C4-2B (cell line): ENCODE measurements at regions not wholly inside any gene's neighbourhood (a gene's known extent, or its start where the extent isn't known, plus 50 kb on each side); places are given as distances from the start of the nearest gene placed in this dataset.

Experiments used
- ZFX ChIP-seq: fragments of 450-650 bp; IDR thresholded peaks from 2 replicates; pipeline ENCODE4 v1.6.1; 2017
- TF ChIP-seq, protein P1 (sequence below): fragments of 450-650 bp; conservative IDR thresholded peaks from 2 replicates; pipeline ENCODE4 v1.5.1; 2017; ENCODE audit warnings: mild to moderate bottlenecking

DNA sequence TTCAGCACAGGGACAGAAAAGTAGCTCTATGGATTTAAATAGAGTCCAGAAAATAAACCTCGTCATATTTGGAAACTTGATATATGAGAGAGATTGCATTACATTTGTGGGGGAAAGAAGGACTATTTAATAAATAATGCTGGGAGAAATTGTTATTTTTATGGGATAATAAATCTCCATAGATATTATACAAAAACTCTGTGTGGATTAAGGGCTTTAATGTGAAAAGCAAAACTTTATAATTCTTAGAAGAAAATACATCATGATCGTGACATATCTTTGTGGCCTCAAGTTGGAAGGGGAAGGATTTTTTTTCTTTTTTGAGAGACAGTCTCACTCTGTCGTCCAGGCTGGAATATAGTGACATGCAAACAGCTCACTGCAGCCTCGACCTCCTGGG lies 95.0 kb upstream of the LEP start:
- TF ChIP-seq, protein P1, sequence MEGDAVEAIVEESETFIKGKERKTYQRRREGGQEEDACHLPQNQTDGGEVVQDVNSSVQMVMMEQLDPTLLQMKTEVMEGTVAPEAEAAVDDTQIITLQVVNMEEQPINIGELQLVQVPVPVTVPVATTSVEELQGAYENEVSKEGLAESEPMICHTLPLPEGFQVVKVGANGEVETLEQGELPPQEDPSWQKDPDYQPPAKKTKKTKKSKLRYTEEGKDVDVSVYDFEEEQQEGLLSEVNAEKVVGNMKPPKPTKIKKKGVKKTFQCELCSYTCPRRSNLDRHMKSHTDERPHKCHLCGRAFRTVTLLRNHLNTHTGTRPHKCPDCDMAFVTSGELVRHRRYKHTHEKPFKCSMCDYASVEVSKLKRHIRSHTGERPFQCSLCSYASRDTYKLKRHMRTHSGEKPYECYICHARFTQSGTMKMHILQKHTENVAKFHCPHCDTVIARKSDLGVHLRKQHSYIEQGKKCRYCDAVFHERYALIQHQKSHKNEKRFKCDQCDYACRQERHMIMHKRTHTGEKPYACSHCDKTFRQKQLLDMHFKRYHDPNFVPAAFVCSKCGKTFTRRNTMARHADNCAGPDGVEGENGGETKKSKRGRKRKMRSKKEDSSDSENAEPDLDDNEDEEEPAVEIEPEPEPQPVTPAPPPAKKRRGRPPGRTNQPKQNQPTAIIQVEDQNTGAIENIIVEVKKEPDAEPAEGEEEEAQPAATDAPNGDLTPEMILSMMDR, result no peak
- TF ChIP-seq ZFX, result no peak
